GM12873 (cell line): ENCODE measurements at regions not wholly inside any gene's neighbourhood (a gene's known extent, or its start where the extent isn't known, plus 50 kb on each side); places are given as distances from the start of the nearest gene placed in this dataset.

Source experiments
- TF ChIP-seq, protein P1 (sequence below): IDR thresholded peaks from 2 replicates; pipeline ENCODE4 v1.5.1; 2012; ENCODE audit warnings: low read depth, mild to moderate bottlenecking, moderate library complexity, low read length, control low read depth; ENCODE audit not compliant: insufficient read depth; ENCODE audit errors: missing control alignments

DNA sequence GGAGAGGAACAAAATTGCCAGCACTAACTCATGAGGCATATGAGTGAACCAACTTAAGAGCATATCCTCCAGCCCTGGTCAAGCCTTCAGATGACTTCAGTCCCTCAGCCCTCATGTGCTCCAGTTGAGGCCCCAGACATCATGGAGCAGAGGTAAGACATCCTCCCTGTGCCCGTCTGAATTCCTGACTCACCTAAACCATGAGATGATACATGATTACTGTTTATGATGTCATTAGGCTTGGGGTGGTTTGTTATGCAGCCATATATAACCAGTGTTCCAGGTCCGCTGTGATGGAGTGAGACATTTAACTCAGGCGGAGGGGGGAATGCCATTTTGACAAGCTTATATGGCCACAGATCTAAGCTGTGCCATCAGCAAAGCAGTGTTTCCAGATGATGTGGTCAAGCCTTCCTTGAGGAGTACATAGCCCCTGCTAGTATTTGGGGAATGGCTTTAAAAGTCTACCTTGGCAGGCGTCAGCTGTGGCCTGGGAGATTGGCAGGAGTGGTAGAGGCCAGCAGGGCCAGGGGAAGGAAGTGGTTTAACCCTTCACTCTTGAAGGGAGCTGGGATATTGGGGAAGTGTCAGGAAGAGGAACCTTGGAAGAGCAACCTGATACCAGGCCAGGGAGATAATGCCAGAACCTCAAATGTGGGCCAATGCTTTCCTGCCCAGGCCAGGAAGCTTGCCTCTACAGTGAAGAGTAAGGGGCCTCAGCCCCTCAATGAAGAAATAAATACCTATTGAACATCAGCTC, 343.0 kb upstream of the PODXL start:
- TF ChIP-seq, protein P1, sequence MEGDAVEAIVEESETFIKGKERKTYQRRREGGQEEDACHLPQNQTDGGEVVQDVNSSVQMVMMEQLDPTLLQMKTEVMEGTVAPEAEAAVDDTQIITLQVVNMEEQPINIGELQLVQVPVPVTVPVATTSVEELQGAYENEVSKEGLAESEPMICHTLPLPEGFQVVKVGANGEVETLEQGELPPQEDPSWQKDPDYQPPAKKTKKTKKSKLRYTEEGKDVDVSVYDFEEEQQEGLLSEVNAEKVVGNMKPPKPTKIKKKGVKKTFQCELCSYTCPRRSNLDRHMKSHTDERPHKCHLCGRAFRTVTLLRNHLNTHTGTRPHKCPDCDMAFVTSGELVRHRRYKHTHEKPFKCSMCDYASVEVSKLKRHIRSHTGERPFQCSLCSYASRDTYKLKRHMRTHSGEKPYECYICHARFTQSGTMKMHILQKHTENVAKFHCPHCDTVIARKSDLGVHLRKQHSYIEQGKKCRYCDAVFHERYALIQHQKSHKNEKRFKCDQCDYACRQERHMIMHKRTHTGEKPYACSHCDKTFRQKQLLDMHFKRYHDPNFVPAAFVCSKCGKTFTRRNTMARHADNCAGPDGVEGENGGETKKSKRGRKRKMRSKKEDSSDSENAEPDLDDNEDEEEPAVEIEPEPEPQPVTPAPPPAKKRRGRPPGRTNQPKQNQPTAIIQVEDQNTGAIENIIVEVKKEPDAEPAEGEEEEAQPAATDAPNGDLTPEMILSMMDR = no peak

DNA sequence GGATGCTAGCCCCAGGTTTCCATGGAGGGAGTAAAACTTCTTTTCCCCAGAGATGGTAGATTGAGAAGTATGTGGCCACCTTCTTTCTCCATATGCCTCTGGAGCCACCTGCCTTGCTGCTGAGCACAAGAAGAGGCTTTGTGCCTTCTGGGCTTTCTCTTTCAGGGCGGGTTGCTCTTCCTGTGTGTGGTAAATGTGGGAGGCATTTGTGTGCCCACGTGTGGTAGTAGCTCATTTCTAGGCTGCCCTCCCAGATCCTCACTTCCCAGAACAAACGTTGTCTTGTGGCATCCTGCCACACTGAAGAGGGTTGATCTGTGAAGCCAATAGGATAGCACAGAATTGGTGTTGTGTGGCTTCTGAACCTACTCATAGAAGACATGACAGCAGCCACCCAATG, 342.0 kb upstream of the PODXL start:
- TF ChIP-seq, protein P1 = no peak

DNA sequence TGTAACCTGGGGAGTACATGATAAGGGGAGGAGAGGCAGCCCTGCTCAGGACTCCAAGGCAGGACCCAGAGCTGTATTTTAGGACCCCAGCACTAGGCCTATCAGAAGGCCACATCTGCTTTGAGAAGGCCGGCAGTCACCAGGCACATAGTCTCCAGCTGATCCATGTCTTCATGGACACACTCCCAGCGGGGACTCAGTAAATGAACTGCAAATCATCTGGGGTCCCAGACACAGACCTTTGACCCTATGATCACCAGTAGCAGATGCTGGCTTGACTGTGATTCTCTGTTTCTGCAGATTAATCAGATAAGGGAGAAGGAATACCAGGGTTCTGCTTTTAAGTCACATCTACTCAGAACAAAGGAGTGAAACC, 341.4 kb upstream of the PODXL start:
- TF ChIP-seq, protein P1 = no peak

DNA sequence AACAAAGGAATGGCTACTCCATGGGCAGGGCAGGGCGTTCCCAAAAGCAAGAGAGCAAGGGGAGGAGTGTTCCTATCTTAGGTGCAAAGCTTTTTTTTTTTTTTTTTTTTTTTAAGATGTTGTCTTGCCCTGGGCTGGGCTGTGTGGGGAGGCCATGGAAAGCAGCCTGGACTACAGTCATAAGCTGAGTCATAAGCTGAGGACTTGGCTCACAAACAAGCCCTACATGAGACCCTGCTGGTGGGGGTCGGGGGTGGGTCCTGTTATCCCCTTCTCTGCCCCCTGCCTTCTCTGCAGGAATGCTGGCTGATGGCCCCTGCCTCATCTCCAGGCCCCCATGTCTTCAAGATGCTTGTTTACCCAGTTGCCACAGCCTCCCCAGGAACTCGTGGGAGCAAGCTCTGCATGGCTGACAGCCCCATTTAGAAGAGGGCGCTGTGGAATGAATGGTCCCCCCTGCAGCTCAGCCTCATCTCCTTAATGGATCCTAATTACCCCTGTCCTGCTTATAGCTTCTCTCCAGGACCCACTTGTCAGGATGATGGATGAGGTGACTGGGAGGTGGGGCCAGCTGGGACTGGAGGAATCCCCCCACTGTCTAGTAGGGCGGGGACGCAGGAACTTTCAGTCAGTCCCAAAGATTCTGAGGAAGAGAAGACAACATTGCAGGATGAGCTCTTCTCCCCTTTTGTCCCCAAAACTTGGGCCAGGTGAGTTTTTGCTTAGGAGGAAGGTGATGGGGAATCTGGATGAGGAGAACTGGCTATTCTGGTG, 340.8 kb upstream of the PODXL start:
- TF ChIP-seq, protein P1 = no peak

DNA sequence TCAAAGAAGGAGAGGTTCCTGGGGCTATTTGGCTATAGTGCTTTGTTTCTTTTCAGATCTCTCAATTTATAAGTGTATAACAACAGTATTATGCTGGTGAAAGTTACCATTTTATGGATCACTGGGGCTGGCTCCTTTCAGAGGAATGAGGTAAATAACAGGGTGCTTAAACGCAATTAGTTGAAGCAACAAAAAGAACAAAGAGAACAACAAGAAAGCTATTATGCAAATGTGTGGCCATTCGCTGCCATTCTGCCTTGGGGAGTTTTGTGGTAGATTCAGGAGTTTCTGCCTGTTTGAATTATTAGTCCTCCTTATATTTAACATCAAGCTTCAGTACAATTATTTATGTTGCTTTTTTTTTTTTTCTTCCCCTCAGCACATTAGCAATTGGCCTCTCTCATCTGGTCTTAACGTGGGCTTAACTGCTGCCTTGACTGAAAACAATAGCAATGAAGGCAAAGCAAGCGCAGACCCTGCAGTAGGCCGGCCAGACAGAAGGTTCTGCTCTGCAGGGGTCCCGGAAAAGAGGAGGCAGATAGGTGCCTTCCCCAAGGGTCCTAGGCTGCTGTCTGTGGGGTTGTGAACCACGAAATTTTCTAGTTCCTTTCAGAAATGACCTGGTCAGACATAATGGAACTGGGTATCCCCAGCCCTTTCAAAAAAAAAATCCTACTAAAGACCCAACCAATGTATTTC, 339.9 kb upstream of the PODXL start:
- TF ChIP-seq, protein P1 = no peak

DNA sequence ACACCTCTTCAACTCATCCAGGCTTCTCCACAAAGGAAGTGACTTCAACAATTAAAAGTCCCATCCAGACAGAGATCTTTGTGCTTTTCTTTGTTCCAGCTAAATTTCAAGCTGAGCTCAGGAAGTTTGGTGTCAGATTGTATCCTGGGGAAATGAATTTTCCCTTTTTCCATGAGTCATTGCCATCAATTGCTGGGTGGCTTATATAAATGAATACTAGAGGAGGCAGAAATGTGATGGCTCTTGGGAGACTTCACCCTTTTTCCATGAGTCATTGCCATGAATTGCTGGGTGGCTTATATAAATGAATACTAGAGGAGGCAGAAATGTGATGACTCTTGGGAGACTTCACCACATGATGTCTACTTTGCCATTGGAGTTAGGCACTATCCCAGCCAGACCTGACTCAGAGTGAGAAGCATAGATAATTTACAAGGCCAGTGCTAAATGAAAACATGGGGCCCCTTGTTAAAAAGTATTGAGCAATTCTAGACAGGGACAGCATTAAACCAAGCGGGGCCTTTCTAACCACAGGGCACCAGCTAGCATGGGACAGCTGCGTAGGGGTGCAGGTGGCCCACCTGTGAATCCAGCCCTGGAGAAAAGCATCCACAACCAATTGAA, 339.2 kb upstream of the PODXL start:
- TF ChIP-seq, protein P1 = no peak
